ENCODE measurements at regions not wholly inside any gene's neighbourhood (a gene's known extent, or its start where the extent isn't known, plus 50 kb on each side); places are given as distances from the start of the nearest gene placed in this dataset.

DNA sequence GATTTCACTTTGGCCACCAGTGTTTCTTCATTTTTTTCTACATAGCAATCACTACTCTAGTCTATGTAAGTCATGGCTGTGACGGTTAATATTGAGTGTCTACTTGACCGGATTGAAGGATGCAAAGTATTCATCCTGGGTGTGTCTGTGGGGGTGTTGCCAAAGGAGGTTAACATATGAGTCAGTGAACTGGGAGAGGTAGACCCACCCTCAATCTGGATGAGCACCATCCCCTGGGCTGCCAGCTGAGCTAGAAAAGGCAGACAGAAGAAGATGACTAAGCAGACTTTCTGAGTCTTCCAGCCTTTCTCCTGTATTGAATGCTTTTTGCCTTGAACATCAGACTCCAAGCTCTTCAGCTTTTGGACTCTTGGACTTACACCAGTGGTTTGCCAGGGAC, 265.0 kb upstream of the SLC8A1 start:
- no peak overlapping the region for H3K4me3 ChIP-seq
- WGBS, 5 donors = 85 to 97% (median 89%) methylated on average over 2 of the region's 2 CpGs
- no peak for DNase-seq
- TF ChIP-seq POLR2A (IDR thresholded peaks at IDR 0.05) (no peak), POLR2AphosphoS5 (IDR thresholded peaks at IDR 0.05) (no peak)
- TF ChIP-seq, protein P1, sequence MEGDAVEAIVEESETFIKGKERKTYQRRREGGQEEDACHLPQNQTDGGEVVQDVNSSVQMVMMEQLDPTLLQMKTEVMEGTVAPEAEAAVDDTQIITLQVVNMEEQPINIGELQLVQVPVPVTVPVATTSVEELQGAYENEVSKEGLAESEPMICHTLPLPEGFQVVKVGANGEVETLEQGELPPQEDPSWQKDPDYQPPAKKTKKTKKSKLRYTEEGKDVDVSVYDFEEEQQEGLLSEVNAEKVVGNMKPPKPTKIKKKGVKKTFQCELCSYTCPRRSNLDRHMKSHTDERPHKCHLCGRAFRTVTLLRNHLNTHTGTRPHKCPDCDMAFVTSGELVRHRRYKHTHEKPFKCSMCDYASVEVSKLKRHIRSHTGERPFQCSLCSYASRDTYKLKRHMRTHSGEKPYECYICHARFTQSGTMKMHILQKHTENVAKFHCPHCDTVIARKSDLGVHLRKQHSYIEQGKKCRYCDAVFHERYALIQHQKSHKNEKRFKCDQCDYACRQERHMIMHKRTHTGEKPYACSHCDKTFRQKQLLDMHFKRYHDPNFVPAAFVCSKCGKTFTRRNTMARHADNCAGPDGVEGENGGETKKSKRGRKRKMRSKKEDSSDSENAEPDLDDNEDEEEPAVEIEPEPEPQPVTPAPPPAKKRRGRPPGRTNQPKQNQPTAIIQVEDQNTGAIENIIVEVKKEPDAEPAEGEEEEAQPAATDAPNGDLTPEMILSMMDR (IDR thresholded peaks at IDR 0.05 in 8 of 11, conservative IDR thresholded peaks at IDR 0.05 in 3 of 11) = no peak
- intact Hi-C loops (cut with DNase I; ENCODE audit: low total_unique reads) = no loop called here
- H3K27ac ChIP-seq = no peak overlapping the region
- H3K36me3 ChIP-seq = no peaks in the 10 kb centered on the region
- H3K27me3 ChIP-seq (replicated peaks in 1 of 7) = no peaks in the 10 kb centered on the region
- no peaks in the 10 kb centered on the region for H3K4me1 ChIP-seq
- H3K9me3 ChIP-seq = no peaks in the 10 kb centered on the region

DNA sequence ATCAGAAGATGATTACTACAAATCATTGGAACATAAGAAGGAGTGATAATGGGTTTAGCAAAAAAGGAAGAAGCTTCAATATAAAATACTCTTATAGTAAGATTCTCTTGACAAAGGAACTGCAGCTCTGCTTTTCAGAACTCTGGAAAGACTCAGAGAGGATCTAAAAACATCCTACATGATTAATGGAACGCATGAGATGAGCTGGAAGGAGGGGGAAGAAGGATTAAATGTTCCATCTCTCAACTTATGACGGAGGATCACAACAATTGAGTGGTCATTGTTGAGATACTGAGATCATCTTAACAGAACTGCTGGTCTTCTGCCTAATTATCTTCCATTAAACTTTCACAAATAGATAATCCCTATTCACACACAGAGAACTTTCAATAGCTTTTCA, 267.5 kb upstream of the SLC8A1 start:
- Histone ChIP-seq H3K9me3 (no peaks in the 10 kb centered on the region), H3K4me1 (no peaks in the 10 kb centered on the region), H3K4me3 (no peak overlapping the region), H3K36me3 (no peaks in the 10 kb centered on the region), H3K27me3 (replicated peaks in 1 of 7) (no peaks in the 10 kb centered on the region), H3K27ac (no peak overlapping the region)
- intact Hi-C loops (cut with DNase I; ENCODE audit: low total_unique reads) = no loop called here
- TF ChIP-seq POLR2A (IDR thresholded peaks at IDR 0.05) (no peak), POLR2AphosphoS5 (IDR thresholded peaks at IDR 0.05) (no peak)
- TF ChIP-seq, protein P1 (IDR thresholded peaks at IDR 0.05 in 8 of 11, conservative IDR thresholded peaks at IDR 0.05 in 3 of 11) = no peak
- 37 to 90% (median 58%) methylated on average over 2 of the region's 2 CpGs for WGBS, 5 donors
- DNase-seq = no peak

DNA sequence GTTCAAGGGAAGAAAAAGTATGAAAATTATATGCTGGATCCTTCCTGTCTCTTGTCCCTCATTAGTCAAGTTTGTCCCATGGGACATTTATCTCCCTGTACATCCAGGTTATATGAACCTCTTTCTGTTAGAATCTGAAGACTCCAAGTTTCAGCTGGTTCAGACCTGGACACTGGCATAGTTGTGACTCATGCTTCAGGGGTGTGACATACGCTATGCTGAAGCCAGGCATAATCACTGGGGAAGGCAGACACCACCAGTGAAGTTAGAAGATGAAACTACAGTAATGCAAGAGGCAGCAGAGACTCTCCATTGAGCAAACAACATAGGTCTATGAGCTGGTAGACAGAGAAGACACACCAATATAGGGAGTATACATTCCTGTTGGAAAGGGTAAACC, 269.7 kb upstream of the SLC8A1 start:
- DNase-seq = no peak
- H3K9me3 ChIP-seq = no peaks in the 10 kb centered on the region
- H3K36me3 ChIP-seq = no peaks in the 10 kb centered on the region
- WGBS, 5 donors = 78 to 94% (median 90%) methylated on average over 1 of the region's 1 CpG
- no peak overlapping the region for H3K27ac ChIP-seq
- no peak overlapping the region for H3K4me3 ChIP-seq
- intact Hi-C loops (cut with DNase I; ENCODE audit: low total_unique reads) = no loop called here
- H3K27me3 ChIP-seq (replicated peaks in 1 of 7) = no peaks in the 10 kb centered on the region
- no peaks in the 10 kb centered on the region for H3K4me1 ChIP-seq
- TF ChIP-seq POLR2AphosphoS5 (IDR thresholded peaks at IDR 0.05) (no peak), POLR2A (IDR thresholded peaks at IDR 0.05) (no peak)
- TF ChIP-seq, protein P1 (IDR thresholded peaks at IDR 0.05 in 8 of 11, conservative IDR thresholded peaks at IDR 0.05 in 3 of 11) = no peak

DNA sequence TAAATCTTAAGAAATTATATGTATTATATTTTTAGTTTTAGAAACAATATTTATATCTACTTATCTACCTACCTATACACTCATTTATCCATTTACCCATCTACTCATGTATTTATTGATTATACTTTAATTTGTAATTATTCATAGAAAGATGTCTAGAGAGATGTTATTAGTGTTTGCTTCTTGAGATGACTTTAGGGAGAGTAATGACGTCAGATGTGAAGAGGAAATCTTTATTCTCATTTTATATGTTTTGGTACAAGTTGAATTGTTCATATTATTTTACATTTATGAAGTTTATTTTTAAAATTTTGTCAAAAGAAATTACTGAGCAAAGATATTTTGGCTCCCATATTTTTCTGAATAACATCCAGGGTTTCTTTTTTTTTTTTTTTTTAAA, 271.3 kb upstream of the SLC8A1 start:
- DNase-seq = no peak
- no peak overlapping the region for H3K27ac ChIP-seq
- intact Hi-C loops (cut with DNase I; ENCODE audit: low total_unique reads) = no loop called here
- TF ChIP-seq, protein P1 (IDR thresholded peaks at IDR 0.05 in 8 of 11, conservative IDR thresholded peaks at IDR 0.05 in 3 of 11) = no peak
- no peak for TF ChIP-seq POLR2A (IDR thresholded peaks at IDR 0.05)
- TF ChIP-seq POLR2AphosphoS5 (IDR thresholded peaks at IDR 0.05) = no peak
- WGBS, 5 donors = 0 to 94% (median 45%) methylated on average over 1 of the region's 1 CpG
- no peaks in the 10 kb centered on the region for H3K9me3 ChIP-seq
- no peaks in the 10 kb centered on the region for H3K27me3 ChIP-seq (replicated peaks in 1 of 7)
- H3K36me3 ChIP-seq = no peaks in the 10 kb centered on the region
- H3K4me3 ChIP-seq = no peak overlapping the region
- H3K4me1 ChIP-seq = no peaks in the 10 kb centered on the region
